DOHH2 (cell line): ENCODE measurements at regions not wholly inside any gene's neighbourhood (a gene's known extent, or its start where the extent isn't known, plus 50 kb on each side); places are given as distances from the start of the nearest gene placed in this dataset.

Source experiments
- H3F3A ChIP-seq: fragments of 200-600 bp; sonication (generic), shearing (Covaris generic); 2 replicates; pipeline ENCODE4 v1.6.0; 2016; ENCODE audit warnings: antibody characterized with exemption, mild to moderate bottlenecking; ENCODE audit not compliant: control insufficient read depth, insufficient read depth
- H3K27ac ChIP-seq: fragments of 200-600 bp; sonication (generic); 2 replicates; pipeline ENCODE4 v1.5.1; 2014; ENCODE audit warnings: low read depth, mild to moderate bottlenecking, low read length, moderate library complexity
- H3K27me3 ChIP-seq: fragments of 200-600 bp; sonication (generic); 2 replicates; pipeline ENCODE4 v1.6.1; 2014; ENCODE audit warnings: mild to moderate bottlenecking, low read length, mixed read lengths; ENCODE audit not compliant: control insufficient read depth
- H3K36me3 ChIP-seq: fragments of 200-600 bp; sonication (generic); 2 replicates; pipeline ENCODE4 v1.6.1; 2014; ENCODE audit warnings: mild to moderate bottlenecking, low read length, moderate library complexity, mixed read lengths; ENCODE audit not compliant: control insufficient read depth
- H3K4me1 ChIP-seq: fragments of 200-600 bp; sonication (generic); 2 replicates; pipeline ENCODE4 v1.6.1; 2014; ENCODE audit warnings: mild to moderate bottlenecking, low read length, mixed read lengths; ENCODE audit not compliant: control insufficient read depth
- H3K4me2 ChIP-seq: fragments of 200-600 bp; sonication (generic); 2 replicates; pipeline ENCODE4 v1.6.0; 2014; ENCODE audit warnings: mild to moderate bottlenecking, low read length, moderate library complexity
- H3K4me3 ChIP-seq: fragments of 200-600 bp; sonication (generic); 2 replicates; pipeline ENCODE4 v1.5.1; 2014; ENCODE audit warnings: mild to moderate bottlenecking, low read length, mixed read lengths
- H3K79me2 ChIP-seq: fragments of 200-600 bp; sonication (generic); 2 replicates; pipeline ENCODE4 v1.6.1; 2014; ENCODE audit warnings: mild to moderate bottlenecking, low read length, mixed read lengths; ENCODE audit not compliant: control insufficient read depth
- H3K9me2 ChIP-seq: fragments of 200-600 bp; sonication (generic); replicated peaks from 2 replicates; pipeline ENCODE4 v1.6.1; 2014; ENCODE audit warnings: mild to moderate bottlenecking, low read length, mixed read lengths; ENCODE audit not compliant: control insufficient read depth
- H3K9me3 ChIP-seq: fragments of 200-600 bp; sonication (generic); 2 replicates; pipeline ENCODE4 v1.6.1; 2014; ENCODE audit warnings: antibody characterized with exemption, low read length, mixed read lengths; ENCODE audit not compliant: control insufficient read depth, insufficient read depth
- H4K20me1 ChIP-seq: fragments of 200-600 bp; sonication (generic); 2 replicates; pipeline ENCODE4 v1.6.0; 2014; ENCODE audit warnings: low read depth, mild to moderate bottlenecking, antibody characterized with exemption, low read length, moderate library complexity; ENCODE audit not compliant: control insufficient read depth, insufficient read depth
- EZH2phosphoT487 ChIP-seq: fragments of 200-600 bp; sonication (generic); IDR thresholded peaks from 2 replicates; pipeline ENCODE4 v1.6.1; 2017; ENCODE audit warnings: borderline replicate concordance, mild to moderate bottlenecking, antibody characterized with exemption, low read length, moderate library complexity, mixed read lengths
- TF ChIP-seq, protein P1 (sequence below): fragments of 200-600 bp; sonication (generic); IDR thresholded peaks from one replicate; pipeline ENCODE4 v1.5.1; 2014; ENCODE audit warnings: antibody characterized with exemption, mild to moderate bottlenecking, low read depth, low read length; ENCODE audit not compliant: poor library complexity, severe bottlenecking

- no peak overlapping the region for H3K27ac ChIP-seq
- no peak for TF ChIP-seq EZH2phosphoT487
- TF ChIP-seq, protein P1, sequence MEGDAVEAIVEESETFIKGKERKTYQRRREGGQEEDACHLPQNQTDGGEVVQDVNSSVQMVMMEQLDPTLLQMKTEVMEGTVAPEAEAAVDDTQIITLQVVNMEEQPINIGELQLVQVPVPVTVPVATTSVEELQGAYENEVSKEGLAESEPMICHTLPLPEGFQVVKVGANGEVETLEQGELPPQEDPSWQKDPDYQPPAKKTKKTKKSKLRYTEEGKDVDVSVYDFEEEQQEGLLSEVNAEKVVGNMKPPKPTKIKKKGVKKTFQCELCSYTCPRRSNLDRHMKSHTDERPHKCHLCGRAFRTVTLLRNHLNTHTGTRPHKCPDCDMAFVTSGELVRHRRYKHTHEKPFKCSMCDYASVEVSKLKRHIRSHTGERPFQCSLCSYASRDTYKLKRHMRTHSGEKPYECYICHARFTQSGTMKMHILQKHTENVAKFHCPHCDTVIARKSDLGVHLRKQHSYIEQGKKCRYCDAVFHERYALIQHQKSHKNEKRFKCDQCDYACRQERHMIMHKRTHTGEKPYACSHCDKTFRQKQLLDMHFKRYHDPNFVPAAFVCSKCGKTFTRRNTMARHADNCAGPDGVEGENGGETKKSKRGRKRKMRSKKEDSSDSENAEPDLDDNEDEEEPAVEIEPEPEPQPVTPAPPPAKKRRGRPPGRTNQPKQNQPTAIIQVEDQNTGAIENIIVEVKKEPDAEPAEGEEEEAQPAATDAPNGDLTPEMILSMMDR, result no peak
- H3F3A ChIP-seq, result no peaks in the 10 kb centered on the region
- H4K20me1 ChIP-seq, result no peaks in the 10 kb centered on the region
- no peak overlapping the region for H3K4me3 ChIP-seq
- H3K27me3 ChIP-seq, result no peaks in the 10 kb centered on the region
- no peaks in the 10 kb centered on the region for H3K36me3 ChIP-seq
- no peaks in the 10 kb centered on the region for H3K9me3 ChIP-seq
- no peaks in the 10 kb centered on the region for H3K79me2 ChIP-seq
- no peaks in the 10 kb centered on the region for H3K9me2 ChIP-seq
- no peak overlapping the region for H3K4me2 ChIP-seq
- H3K4me1 ChIP-seq, result no peaks in the 10 kb centered on the region
Measured at GRCh38 chr10:57992321-57993077, 275.2 kb downstream of the IPMK start.

- TF ChIP-seq, protein P1, result no peak
- TF ChIP-seq EZH2phosphoT487, result no peak
- no peaks in the 10 kb centered on the region for H3K27me3 ChIP-seq
- H3K4me3 ChIP-seq, result no peak overlapping the region
- H3F3A ChIP-seq, result no peaks in the 10 kb centered on the region
- H4K20me1 ChIP-seq, result no peaks in the 10 kb centered on the region
- H3K9me3 ChIP-seq, result no peaks in the 10 kb centered on the region
- no peaks in the 10 kb centered on the region for H3K9me2 ChIP-seq
- no peaks in the 10 kb centered on the region for H3K79me2 ChIP-seq
- no peak overlapping the region for H3K27ac ChIP-seq
- no peak overlapping the region for H3K4me2 ChIP-seq
- H3K36me3 ChIP-seq, result no peaks in the 10 kb centered on the region
- H3K4me1 ChIP-seq, result no peaks in the 10 kb centered on the region
Measured at GRCh38 chr10:57988964-57989363, 278.7 kb downstream of the IPMK start.

- H3K9me2 ChIP-seq, result no peaks in the 10 kb centered on the region
- H4K20me1 ChIP-seq, result no peaks in the 10 kb centered on the region
- H3K27me3 ChIP-seq, result no peaks in the 10 kb centered on the region
- no peak for TF ChIP-seq EZH2phosphoT487
- TF ChIP-seq, protein P1, result no peak
- H3F3A ChIP-seq, result no peaks in the 10 kb centered on the region
- H3K4me3 ChIP-seq, result no peak overlapping the region
- no peaks in the 10 kb centered on the region for H3K9me3 ChIP-seq
- no peak overlapping the region for H3K4me2 ChIP-seq
- no peak overlapping the region for H3K27ac ChIP-seq
- no peaks in the 10 kb centered on the region for H3K4me1 ChIP-seq
- H3K79me2 ChIP-seq, result no peaks in the 10 kb centered on the region
- no peaks in the 10 kb centered on the region for H3K36me3 ChIP-seq
Measured at GRCh38 chr10:57987055-57987721, 280.5 kb downstream of the IPMK start.
